ENCODE measurements at regions not wholly inside any gene's neighbourhood (a gene's known extent, or its start where the extent isn't known, plus 50 kb on each side); places are given as distances from the start of the nearest gene placed in this dataset.
A peak's percentile ranks its signal among the peaks of the same experiment; 100 is the strongest.

DNA sequence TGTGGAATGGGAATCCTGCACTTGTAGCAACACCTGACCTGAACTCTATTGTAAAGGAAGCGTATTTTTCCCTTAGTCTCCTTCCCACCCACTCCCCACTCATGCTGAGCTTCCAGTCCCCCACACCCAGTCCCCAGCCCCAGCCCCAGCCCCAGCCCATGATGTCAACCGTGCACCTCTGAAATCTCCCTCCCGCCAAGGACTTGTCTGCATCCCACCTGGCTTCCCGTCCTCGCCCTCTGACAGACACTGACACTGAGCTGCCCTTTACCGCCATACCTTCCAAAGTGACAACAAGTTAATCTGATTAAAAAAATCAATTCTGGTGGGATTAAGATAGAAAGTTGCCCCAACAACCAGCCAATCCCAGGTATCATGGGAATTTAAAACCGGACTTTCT, 213.6 kb upstream of the CELF4 start:
- Histone ChIP-seq H4K20me1 (replicated peaks; ENCODE audit: control insufficient read depth, extremely low read depth, insufficient read depth, low read length) (no peaks in the 10 kb centered on the region), H3K9me1 (replicated peaks; ENCODE audit: control insufficient read depth, extremely low read depth, insufficient read depth, low read length) (no peaks in the 10 kb centered on the region), H3K9me3 (replicated peaks; ENCODE audit: control insufficient read depth, insufficient read depth, low read length) (no peaks in the 10 kb centered on the region), H3K27ac (ENCODE audit: insufficient read depth, low read depth, low read length) (no peak overlapping the region), H3K27me3 (ENCODE audit: control insufficient read depth in 2 of 2, insufficient read depth in 2 of 2, low read length in 2 of 2) (no peaks in the 10 kb centered on the region), H3K36me3 (ENCODE audit: control insufficient read depth in 2 of 2, extremely low read depth in 1 of 2, insufficient read depth in 2 of 2, low read length in 2 of 2) (no peaks in the 10 kb centered on the region), H3K79me2 (ENCODE audit: control insufficient read depth, insufficient read depth, low read length) (no peaks in the 10 kb centered on the region), H3K9ac (replicated peaks; ENCODE audit: extremely low read depth, insufficient read depth, low read length) (no peak overlapping the region), H3K4me1 (ENCODE audit: control insufficient read depth, extremely low read depth, insufficient read depth, low read length) (no peaks in the 10 kb centered on the region), H3K4me2 (ENCODE audit: insufficient read depth, low read length) (no peak overlapping the region), H2AFZ (ENCODE audit: low read depth, low read length) (no peak overlapping the region), H3K4me3 (replicated peaks in 1 of 3; ENCODE audit: insufficient read depth in 1 of 3, low read depth in 1 of 3, low read length in 3 of 3) (no peak overlapping the region)
- dilution Hi-C loops (cut with MboI; ENCODE audit: extremely low pct_ligation_motif_present, low sequenced_read_pairs): no loop called here
- CTCF ChIA-PET: interaction anchor here (0.6 kb wide), 1 partner anchor 1796 kb away, joined by 3 read pairs; no protein-coding TSS in a partner anchor
- no peak for TF ChIP-seq EZH2 (IDR thresholded peaks at IDR 0.05; ENCODE audit: borderline replicate concordance, low read depth, low read length, severe bottlenecking)
- POLR2A ChIA-PET: no interaction called here
- DNase-seq (ENCODE audit: low read depth, low spot score) (no peak), FAIRE-seq (no peak)
- no TSS peak for BruUV-seq (replicated peaks)
- intact Hi-C loops (cut with micrococcal nuclease): no loop called here

- Histone ChIP-seq H3K36me3 (ENCODE audit: control insufficient read depth in 2 of 2, extremely low read depth in 1 of 2, insufficient read depth in 2 of 2, low read length in 2 of 2) (no peaks in the 10 kb centered on the region), H3K4me3 (replicated peaks in 1 of 3; ENCODE audit: insufficient read depth in 1 of 3, low read depth in 1 of 3, low read length in 3 of 3) (no peak overlapping the region), H3K4me1 (ENCODE audit: control insufficient read depth, extremely low read depth, insufficient read depth, low read length) (no peaks in the 10 kb centered on the region), H3K27ac (ENCODE audit: insufficient read depth, low read depth, low read length) (no peak overlapping the region), H3K9ac (replicated peaks; ENCODE audit: extremely low read depth, insufficient read depth, low read length) (no peak overlapping the region), H3K4me2 (ENCODE audit: insufficient read depth, low read length) (no peak overlapping the region), H3K9me3 (replicated peaks; ENCODE audit: control insufficient read depth, insufficient read depth, low read length) (no peaks in the 10 kb centered on the region), H2AFZ (ENCODE audit: low read depth, low read length) (no peak overlapping the region), H3K27me3 (ENCODE audit: control insufficient read depth in 2 of 2, insufficient read depth in 2 of 2, low read length in 2 of 2) (no peaks in the 10 kb centered on the region), H4K20me1 (replicated peaks; ENCODE audit: control insufficient read depth, extremely low read depth, insufficient read depth, low read length) (no peaks in the 10 kb centered on the region), H3K9me1 (replicated peaks; ENCODE audit: control insufficient read depth, extremely low read depth, insufficient read depth, low read length) (no peaks in the 10 kb centered on the region), H3K79me2 (ENCODE audit: control insufficient read depth, insufficient read depth, low read length) (no peaks in the 10 kb centered on the region)
- BruUV-seq (replicated peaks): no TSS peak
- FAIRE-seq: no peak
- CTCF ChIA-PET: interaction anchor here (0.6 kb wide), 1 partner anchor 1796 kb away, joined by 3 read pairs; no protein-coding TSS in a partner anchor
- TF ChIP-seq POLR2A (IDR thresholded peaks at IDR 0.05; ENCODE audit: low read depth, low read length) (no peak), GATA2 (IDR thresholded peaks at IDR 0.05; ENCODE audit: insufficient read depth, insufficient read length, low read depth, low read length) (no peak)
- TF ChIP-seq, protein P1, sequence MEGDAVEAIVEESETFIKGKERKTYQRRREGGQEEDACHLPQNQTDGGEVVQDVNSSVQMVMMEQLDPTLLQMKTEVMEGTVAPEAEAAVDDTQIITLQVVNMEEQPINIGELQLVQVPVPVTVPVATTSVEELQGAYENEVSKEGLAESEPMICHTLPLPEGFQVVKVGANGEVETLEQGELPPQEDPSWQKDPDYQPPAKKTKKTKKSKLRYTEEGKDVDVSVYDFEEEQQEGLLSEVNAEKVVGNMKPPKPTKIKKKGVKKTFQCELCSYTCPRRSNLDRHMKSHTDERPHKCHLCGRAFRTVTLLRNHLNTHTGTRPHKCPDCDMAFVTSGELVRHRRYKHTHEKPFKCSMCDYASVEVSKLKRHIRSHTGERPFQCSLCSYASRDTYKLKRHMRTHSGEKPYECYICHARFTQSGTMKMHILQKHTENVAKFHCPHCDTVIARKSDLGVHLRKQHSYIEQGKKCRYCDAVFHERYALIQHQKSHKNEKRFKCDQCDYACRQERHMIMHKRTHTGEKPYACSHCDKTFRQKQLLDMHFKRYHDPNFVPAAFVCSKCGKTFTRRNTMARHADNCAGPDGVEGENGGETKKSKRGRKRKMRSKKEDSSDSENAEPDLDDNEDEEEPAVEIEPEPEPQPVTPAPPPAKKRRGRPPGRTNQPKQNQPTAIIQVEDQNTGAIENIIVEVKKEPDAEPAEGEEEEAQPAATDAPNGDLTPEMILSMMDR (IDR thresholded peaks at IDR 0.05; ENCODE audit: extremely low read depth in 1 of 2, insufficient read depth in 1 of 2, low read depth in 1 of 2, low read length in 2 of 2): peak; percentile 55 to 75
- intact Hi-C loops (cut with micrococcal nuclease) (no loop called here), dilution Hi-C loops (cut with MboI; ENCODE audit: extremely low pct_ligation_motif_present, low sequenced_read_pairs) (no loop called here)
- POLR2A ChIA-PET: no interaction called here
- peak; percentile 5 for DNase-seq (ENCODE audit: low read depth, low spot score)
Measured at GRCh38 chr18:37778417-37779165, 213.0 kb upstream of the CELF4 start.

All from endothelial cell of umbilical vein (primary cell).